ENCODE measurements at regions not wholly inside any gene's neighbourhood (a gene's known extent, or its start where the extent isn't known, plus 50 kb on each side); places are given as distances from the start of the nearest gene placed in this dataset.

- no peak for TF ChIP-seq CTCF (IDR thresholded peaks at IDR 0.05)
- no peak overlapping the region for H3K27ac ChIP-seq
- no peaks in the 10 kb centered on the region for H3K36me3 ChIP-seq
- H3K9me3 ChIP-seq, result no peaks in the 10 kb centered on the region
- intact Hi-C loops (cut with DNase I), result no loop called here
- H3K27me3 ChIP-seq, result peaks cover 0 to 27% of the 10 kb centered on the region in 2 donors
- DNase-seq, result no peak
- ATAC-seq, result no peak
- H3K4me1 ChIP-seq, result no peaks in the 10 kb centered on the region
- H3K4me3 ChIP-seq, result no peak overlapping the region
Observed at GRCh38 chr10:8189458-8189857, 135.0 kb downstream of the GATA3 start.

- Histone ChIP-seq H3K36me3 (no peaks in the 10 kb centered on the region), H3K4me1 (no peaks in the 10 kb centered on the region), H3K9me3 (no peaks in the 10 kb centered on the region), H3K27me3 (peaks cover 0 to 27% of the 10 kb centered on the region in 2 donors), H3K27ac (no peak overlapping the region), H3K4me3 (no peak overlapping the region)
- DNase-seq, result no peak
- intact Hi-C loops (cut with DNase I), result no loop called here
- no peak for TF ChIP-seq CTCF (IDR thresholded peaks at IDR 0.05)
- ATAC-seq, result no peak
Observed at GRCh38 chr10:8192301-8192700, 137.8 kb downstream of the GATA3 start.

GRCh38 chr10:8193546-8193945 lies 139.1 kb downstream of the GATA3 start:
- H3K36me3 ChIP-seq, result no peaks in the 10 kb centered on the region
- H3K4me3 ChIP-seq, result no peak overlapping the region
- H3K27me3 ChIP-seq, result peaks cover 0 to 19% of the 10 kb centered on the region in 2 donors
- DNase-seq, result no peak
- no peak for ATAC-seq
- no peaks in the 10 kb centered on the region for H3K9me3 ChIP-seq
- intact Hi-C loops (cut with DNase I), result no loop called here
- no peak for TF ChIP-seq CTCF (IDR thresholded peaks at IDR 0.05)
- no peak overlapping the region for H3K27ac ChIP-seq
- no peaks in the 10 kb centered on the region for H3K4me1 ChIP-seq

- DNase-seq, result no peak
- ATAC-seq, result no peak
- H3K27ac ChIP-seq, result no peak overlapping the region
- H3K4me3 ChIP-seq, result no peak overlapping the region
- no peak for TF ChIP-seq CTCF (IDR thresholded peaks at IDR 0.05)
- H3K36me3 ChIP-seq, result no peaks in the 10 kb centered on the region
- intact Hi-C loops (cut with DNase I), result no loop called here
- no peaks in the 10 kb centered on the region for H3K4me1 ChIP-seq
- no peaks in the 10 kb centered on the region for H3K9me3 ChIP-seq
- H3K27me3 ChIP-seq, result peaks cover 0 to 14% of the 10 kb centered on the region in 2 donors
Observed at GRCh38 chr10:8194050-8194449, 139.6 kb downstream of the GATA3 start.

GRCh38 chr10:8206882-8207281 lies 152.4 kb downstream of the GATA3 start:
- no peak for ATAC-seq
- no peaks in the 10 kb centered on the region for H3K27me3 ChIP-seq
- DNase-seq, result no peak
- no peaks in the 10 kb centered on the region for H3K36me3 ChIP-seq
- H3K9me3 ChIP-seq, result no peaks in the 10 kb centered on the region
- no peak overlapping the region for H3K27ac ChIP-seq
- intact Hi-C loops (cut with DNase I), result no loop called here
- no peak for TF ChIP-seq CTCF (IDR thresholded peaks at IDR 0.05)
- H3K4me3 ChIP-seq, result no peak overlapping the region
- no peaks in the 10 kb centered on the region for H3K4me1 ChIP-seq
